ENCODE measurements at regions not wholly inside any gene's neighbourhood (a gene's known extent, or its start where the extent isn't known, plus 50 kb on each side); places are given as distances from the start of the nearest gene placed in this dataset.

DNA sequence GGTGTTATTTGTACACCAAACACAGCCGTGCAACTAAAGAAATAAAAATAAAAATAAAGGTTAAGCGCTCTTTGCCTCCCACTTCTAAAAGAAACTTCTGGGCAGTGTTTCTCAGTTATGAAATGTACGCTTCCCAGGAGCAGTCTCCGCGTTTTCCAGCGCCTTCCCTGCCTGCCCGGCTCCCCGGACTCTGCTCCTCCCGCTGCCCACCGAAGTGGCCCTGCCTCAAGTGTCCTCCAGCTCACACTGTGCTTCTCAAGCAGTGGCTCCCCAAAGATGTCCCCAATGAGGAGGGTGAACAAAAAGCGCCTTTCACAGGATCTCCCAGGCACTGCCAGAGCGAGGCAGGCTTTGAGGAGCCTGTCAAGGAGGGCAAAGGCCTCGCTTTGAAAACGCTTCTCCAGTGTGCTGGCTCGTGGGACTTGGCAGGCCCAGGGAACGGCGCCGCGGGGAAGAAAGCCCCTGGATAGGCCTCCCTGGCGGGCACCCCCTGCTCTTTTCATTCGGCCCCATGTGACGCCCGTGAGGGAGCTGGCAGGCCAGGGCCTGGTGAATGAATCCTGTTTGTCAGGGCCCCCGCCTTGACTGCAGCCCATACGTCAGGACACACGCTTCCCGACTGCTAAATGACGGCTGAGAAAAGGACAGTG, 187.1 kb downstream of the FOXO1 start:
- Histone ChIP-seq H3K4me3 (ENCODE audit: insufficient read depth, low read depth, low read length) (no peak overlapping the region), H3K9me3 (ENCODE audit: insufficient read depth, low read depth, low read length) (no peaks in the 10 kb centered on the region), H3K4me1 (ENCODE audit: insufficient read depth, low read length) (peaks cover 13% of the 10 kb centered on the region), H3K36me3 (ENCODE audit: insufficient read depth, low read length) (no peaks in the 10 kb centered on the region), H3K79me2 (ENCODE audit: insufficient read depth, low read length) (no peaks in the 10 kb centered on the region), H3K4me2 (ENCODE audit: low read length) (no peak overlapping the region), H2AFZ (ENCODE audit: low read depth, low read length) (peak overlapping the region; percentile 61), H3K27me3 (ENCODE audit: insufficient read depth, low read length) (no peaks in the 10 kb centered on the region), H3K27ac (ENCODE audit: low read depth, low read length) (no peak overlapping the region), H3K9ac (ENCODE audit: low read length) (no peak overlapping the region), H4K20me1 (ENCODE audit: insufficient read depth, low read length) (no peaks in the 10 kb centered on the region)
- H3K27me3 Mint-ChIP-seq (ENCODE audit: low read depth, unreplicated experiment) = peaks cover 35% of the 10 kb centered on the region
- no peak overlapping the region for H3K4me3 Mint-ChIP-seq (ENCODE audit: unreplicated experiment)
- DNase-seq (ENCODE audit: low read depth) (no peak), FAIRE-seq (no peak)
- H3K36me3 Mint-ChIP-seq (ENCODE audit: low read depth, unreplicated experiment) = no peaks in the 10 kb centered on the region
- TF ChIP-seq EZH2 (IDR thresholded peaks at IDR 0.05; ENCODE audit: insufficient read depth, low read length) = no peak
- TF ChIP-seq, protein P1, sequence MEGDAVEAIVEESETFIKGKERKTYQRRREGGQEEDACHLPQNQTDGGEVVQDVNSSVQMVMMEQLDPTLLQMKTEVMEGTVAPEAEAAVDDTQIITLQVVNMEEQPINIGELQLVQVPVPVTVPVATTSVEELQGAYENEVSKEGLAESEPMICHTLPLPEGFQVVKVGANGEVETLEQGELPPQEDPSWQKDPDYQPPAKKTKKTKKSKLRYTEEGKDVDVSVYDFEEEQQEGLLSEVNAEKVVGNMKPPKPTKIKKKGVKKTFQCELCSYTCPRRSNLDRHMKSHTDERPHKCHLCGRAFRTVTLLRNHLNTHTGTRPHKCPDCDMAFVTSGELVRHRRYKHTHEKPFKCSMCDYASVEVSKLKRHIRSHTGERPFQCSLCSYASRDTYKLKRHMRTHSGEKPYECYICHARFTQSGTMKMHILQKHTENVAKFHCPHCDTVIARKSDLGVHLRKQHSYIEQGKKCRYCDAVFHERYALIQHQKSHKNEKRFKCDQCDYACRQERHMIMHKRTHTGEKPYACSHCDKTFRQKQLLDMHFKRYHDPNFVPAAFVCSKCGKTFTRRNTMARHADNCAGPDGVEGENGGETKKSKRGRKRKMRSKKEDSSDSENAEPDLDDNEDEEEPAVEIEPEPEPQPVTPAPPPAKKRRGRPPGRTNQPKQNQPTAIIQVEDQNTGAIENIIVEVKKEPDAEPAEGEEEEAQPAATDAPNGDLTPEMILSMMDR (IDR thresholded peaks at IDR 0.05; ENCODE audit: insufficient read depth, low read depth, low read length) = no peak
- peaks cover 24% of the 10 kb centered on the region for H3K4me1 Mint-ChIP-seq (ENCODE audit: low read depth, unreplicated experiment)
- no peak overlapping the region for H3K27ac Mint-ChIP-seq (ENCODE audit: unreplicated experiment)
- H3K9me3 Mint-ChIP-seq (ENCODE audit: unreplicated experiment) = peaks cover 5% of the 10 kb centered on the region

- H3K4me3 ChIP-seq (ENCODE audit: insufficient read depth, low read depth, low read length) = no peak overlapping the region
- H3K4me3 Mint-ChIP-seq (ENCODE audit: unreplicated experiment) = no peak overlapping the region
- H3K9me3 Mint-ChIP-seq (ENCODE audit: unreplicated experiment) = peaks cover 5% of the 10 kb centered on the region
- H2AFZ ChIP-seq (ENCODE audit: low read depth, low read length) = no peak overlapping the region
- DNase-seq (ENCODE audit: low read depth) = peak; percentile 14
- no peak overlapping the region for H3K4me2 ChIP-seq (ENCODE audit: low read length)
- H3K36me3 ChIP-seq (ENCODE audit: insufficient read depth, low read length) = no peaks in the 10 kb centered on the region
- H3K9ac ChIP-seq (ENCODE audit: low read length) = no peak overlapping the region
- peaks cover 25% of the 10 kb centered on the region for H3K4me1 Mint-ChIP-seq (ENCODE audit: low read depth, unreplicated experiment)
- no peak for FAIRE-seq
- no peaks in the 10 kb centered on the region for H3K79me2 ChIP-seq (ENCODE audit: insufficient read depth, low read length)
- H3K27ac Mint-ChIP-seq (ENCODE audit: unreplicated experiment) = no peak overlapping the region
- no peak for TF ChIP-seq EZH2 (IDR thresholded peaks at IDR 0.05; ENCODE audit: insufficient read depth, low read length)
- TF ChIP-seq, protein P1 (IDR thresholded peaks at IDR 0.05; ENCODE audit: insufficient read depth, low read depth, low read length) = no peak
- no peak overlapping the region for H3K27ac ChIP-seq (ENCODE audit: low read depth, low read length)
- no peaks in the 10 kb centered on the region for H4K20me1 ChIP-seq (ENCODE audit: insufficient read depth, low read length)
- no peaks in the 10 kb centered on the region for H3K9me3 ChIP-seq (ENCODE audit: insufficient read depth, low read depth, low read length)
- H3K4me1 ChIP-seq (ENCODE audit: insufficient read depth, low read length) = peaks cover 13% of the 10 kb centered on the region
- peaks cover 37% of the 10 kb centered on the region for H3K27me3 Mint-ChIP-seq (ENCODE audit: low read depth, unreplicated experiment)
- H3K36me3 Mint-ChIP-seq (ENCODE audit: low read depth, unreplicated experiment) = no peaks in the 10 kb centered on the region
- no peaks in the 10 kb centered on the region for H3K27me3 ChIP-seq (ENCODE audit: insufficient read depth, low read length)
Observed at GRCh38 chr13:40480012-40480914, 186.2 kb downstream of the FOXO1 start.

Measured in astrocyte (in vitro differentiated cells and primary cell).